Caco-2 (cell line): ENCODE measurements at regions not wholly inside any gene's neighbourhood (a gene's known extent, or its start where the extent isn't known, plus 50 kb on each side); places are given as distances from the start of the nearest gene placed in this dataset.

Experiments
- BruUV-seq: library from RNA; stranded (reverse); fragments of 400-500 nt; replicated peaks from 2 replicates; lab custom pipeline; 2021; lab: Mats Ljungman, UMichigan
- CTCF ChIA-PET: fragments of 300-600 bp; sonication (Branson Sonifier 250); formaldehyde crosslinking; loops from one replicate; lab custom pipeline; 2022; ENCODE audit warnings: antibody characterized with exemption; lab: Charles Lee
- POLR2A ChIA-PET: fragments of 300-600 bp; sonication (Branson Sonifier 250); formaldehyde crosslinking; loops from one replicate; lab custom pipeline; 2022; ENCODE audit warnings: antibody characterized with exemption; lab: Charles Lee
- DNase-seq, 2 experiments: peaks; one replicate each; pipeline versions ENCODE4 v3.0.0 to v3.0.0-alpha.2; 2020 to 2022
- H3K27me3 ChIP-seq: replicated peaks from 2 replicates; pipeline ENCODE4 v1.6.0; 2011; ENCODE audit warnings: low read length; ENCODE audit not compliant: control insufficient read depth, insufficient read depth
- H3K36me3 ChIP-seq: 2 replicates; pipeline ENCODE4 v1.5.1; 2011; ENCODE audit warnings: low read length; ENCODE audit not compliant: control insufficient read depth, insufficient read depth
- H3K4me1 ChIP-seq: fragments of 250-450 bp; sonication (Bioruptor Pico); 2 replicates; pipeline ENCODE4 v1.5.1; 2020; ENCODE audit warnings: mild to moderate bottlenecking
- H3K4me3 ChIP-seq: 2 replicates; pipeline ENCODE4 v1.5.1; 2011; ENCODE audit warnings: low read depth, mild to moderate bottlenecking, control low read depth, low read length
- H3K9me3 ChIP-seq: fragments of 250-450 bp; sonication (Bioruptor Pico); 2 replicates; pipeline ENCODE4 v1.5.1; 2020; ENCODE audit warnings: mild to moderate bottlenecking, moderate library complexity
- H3K27ac Mint-ChIP-seq: one replicate; pipeline ENCODE4 v1.8.0; 2022; ENCODE audit warnings: mixed read lengths; ENCODE audit not compliant: unreplicated experiment
- H3K27me3 Mint-ChIP-seq: one replicate; pipeline ENCODE4 v1.8.0; 2022; ENCODE audit warnings: mixed read lengths; ENCODE audit not compliant: insufficient read depth, unreplicated experiment
- H3K36me3 Mint-ChIP-seq: one replicate; pipeline ENCODE4 v1.8.0; 2022; ENCODE audit warnings: mild to moderate bottlenecking, mixed read lengths; ENCODE audit not compliant: insufficient read depth, unreplicated experiment
- H3K4me1 Mint-ChIP-seq: one replicate; pipeline ENCODE4 v1.8.0; 2022; ENCODE audit warnings: low read depth, mixed read lengths; ENCODE audit not compliant: unreplicated experiment
- H3K4me3 Mint-ChIP-seq: one replicate; pipeline ENCODE4 v1.8.0; 2022; ENCODE audit warnings: mild to moderate bottlenecking, moderate library complexity, mixed read lengths; ENCODE audit not compliant: unreplicated experiment
- H3K9me3 Mint-ChIP-seq: one replicate; pipeline ENCODE4 v1.8.0; 2022; ENCODE audit warnings: mixed read lengths; ENCODE audit not compliant: unreplicated experiment
- intact Hi-C: fragments of 100-400 bp; cut with micrococcal nuclease; formaldehyde crosslinking; loops from one replicate; pipeline ENCODE4 v1.10.0; 2022; ENCODE audit not compliant: unreplicated experiment
- TF ChIP-seq, protein P1 (sequence below), 2 experiments: fragments of 200-600 bp in 1 of 2; IDR thresholded peaks; 1 replicate in 1 of 2; 2 replicates in 1 of 2; pipeline versions ENCODE4 v1.5.1 to v1.8.0; 2011 to 2022; ENCODE audit warnings: antibody characterized with exemption in 1 of 2, control low read depth in 1 of 2, inconsistent platforms in 1 of 2, low read depth in 1 of 2, low read length in 1 of 2, mild to moderate bottlenecking in 1 of 2, moderate library complexity in 1 of 2; ENCODE audit not compliant: insufficient read depth in 1 of 2, severe bottlenecking in 1 of 2, unreplicated experiment in 1 of 2

DNA sequence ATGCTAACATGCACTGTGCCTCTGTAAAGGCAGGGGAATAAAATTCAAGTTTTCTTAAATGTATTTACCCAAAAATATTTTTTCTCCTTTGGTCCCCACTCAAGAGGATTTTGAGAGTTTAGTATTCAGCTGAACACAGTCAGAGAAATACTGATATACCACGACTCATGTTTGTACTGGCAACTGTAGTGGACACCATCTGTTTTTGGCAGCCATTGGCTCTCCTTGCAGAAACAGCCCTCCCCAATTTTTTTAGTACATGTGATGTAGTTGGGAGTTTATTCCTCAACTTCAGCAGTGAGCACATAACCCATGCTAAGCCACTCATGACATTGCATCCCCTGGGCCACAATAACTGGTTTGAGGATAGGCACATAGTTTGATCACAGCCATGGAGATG, 154.8 kb upstream of the POU3F1 start:
- H3K9me3 ChIP-seq = no peaks in the 10 kb centered on the region
- H3K27me3 ChIP-seq = no peaks in the 10 kb centered on the region; the same call in 1 of the 2 replicates
- TF ChIP-seq, protein P1, sequence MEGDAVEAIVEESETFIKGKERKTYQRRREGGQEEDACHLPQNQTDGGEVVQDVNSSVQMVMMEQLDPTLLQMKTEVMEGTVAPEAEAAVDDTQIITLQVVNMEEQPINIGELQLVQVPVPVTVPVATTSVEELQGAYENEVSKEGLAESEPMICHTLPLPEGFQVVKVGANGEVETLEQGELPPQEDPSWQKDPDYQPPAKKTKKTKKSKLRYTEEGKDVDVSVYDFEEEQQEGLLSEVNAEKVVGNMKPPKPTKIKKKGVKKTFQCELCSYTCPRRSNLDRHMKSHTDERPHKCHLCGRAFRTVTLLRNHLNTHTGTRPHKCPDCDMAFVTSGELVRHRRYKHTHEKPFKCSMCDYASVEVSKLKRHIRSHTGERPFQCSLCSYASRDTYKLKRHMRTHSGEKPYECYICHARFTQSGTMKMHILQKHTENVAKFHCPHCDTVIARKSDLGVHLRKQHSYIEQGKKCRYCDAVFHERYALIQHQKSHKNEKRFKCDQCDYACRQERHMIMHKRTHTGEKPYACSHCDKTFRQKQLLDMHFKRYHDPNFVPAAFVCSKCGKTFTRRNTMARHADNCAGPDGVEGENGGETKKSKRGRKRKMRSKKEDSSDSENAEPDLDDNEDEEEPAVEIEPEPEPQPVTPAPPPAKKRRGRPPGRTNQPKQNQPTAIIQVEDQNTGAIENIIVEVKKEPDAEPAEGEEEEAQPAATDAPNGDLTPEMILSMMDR (IDR thresholded peaks at IDR 0.05; ENCODE audit: insufficient read depth in 1 of 2, low read depth in 1 of 2, low read length in 1 of 2, severe bottlenecking in 1 of 2, unreplicated experiment in 1 of 2) = no peak
- no peaks in the 10 kb centered on the region for H3K9me3 Mint-ChIP-seq
- H3K36me3 ChIP-seq = no peaks in the 10 kb centered on the region
- CTCF ChIA-PET = no interaction called here
- H3K4me1 Mint-ChIP-seq = no peaks in the 10 kb centered on the region
- no peak overlapping the region for H3K4me3 Mint-ChIP-seq
- no peaks in the 10 kb centered on the region for H3K4me1 ChIP-seq
- DNase-seq = no peak
- H3K27ac Mint-ChIP-seq = no peak overlapping the region
- intact Hi-C loops = no loop called here
- H3K27me3 Mint-ChIP-seq = no peaks in the 10 kb centered on the region
- H3K4me3 ChIP-seq = no peak overlapping the region
- no TSS peak for BruUV-seq
- POLR2A ChIA-PET = no interaction called here
- no peaks in the 10 kb centered on the region for H3K36me3 Mint-ChIP-seq

DNA sequence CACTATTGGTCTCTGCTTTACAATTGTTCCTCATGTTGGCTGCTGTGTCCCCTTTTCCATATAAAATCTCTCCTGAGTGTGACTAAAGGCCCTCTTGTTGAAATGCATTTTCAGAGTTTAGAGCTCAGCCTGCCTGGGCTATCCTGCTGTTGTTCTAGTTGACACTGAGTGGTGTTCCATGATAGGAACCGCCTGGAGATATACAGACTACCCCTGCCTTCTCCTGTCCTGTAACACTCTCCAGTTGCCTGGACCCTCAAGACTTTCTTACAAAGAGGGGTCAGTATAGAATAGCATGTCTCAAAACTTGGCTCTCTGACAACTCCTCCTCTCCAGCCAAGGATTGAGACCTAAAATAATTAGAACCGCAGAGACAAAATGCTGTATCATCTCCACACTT, 152.0 kb upstream of the POU3F1 start:
- Mint-ChIP-seq H3K4me1 (no peaks in the 10 kb centered on the region), H3K36me3 (no peaks in the 10 kb centered on the region), H3K4me3 (no peak overlapping the region), H3K27ac (no peak overlapping the region), H3K27me3 (peaks cover 3% of the 10 kb centered on the region), H3K9me3 (no peaks in the 10 kb centered on the region)
- H3K27me3 ChIP-seq = no peaks in the 10 kb centered on the region; the same call in 1 of the 2 replicates
- H3K4me3 ChIP-seq = no peak overlapping the region
- intact Hi-C loops = no loop called here
- BruUV-seq = no TSS peak
- H3K9me3 ChIP-seq = no peaks in the 10 kb centered on the region
- no peaks in the 10 kb centered on the region for H3K36me3 ChIP-seq
- H3K4me1 ChIP-seq = no peaks in the 10 kb centered on the region
- POLR2A ChIA-PET = no interaction called here
- no peak for DNase-seq
- TF ChIP-seq, protein P1 (IDR thresholded peaks at IDR 0.05; ENCODE audit: insufficient read depth in 1 of 2, low read depth in 1 of 2, low read length in 1 of 2, severe bottlenecking in 1 of 2, unreplicated experiment in 1 of 2) = no peak
- CTCF ChIA-PET = no interaction called here

DNA sequence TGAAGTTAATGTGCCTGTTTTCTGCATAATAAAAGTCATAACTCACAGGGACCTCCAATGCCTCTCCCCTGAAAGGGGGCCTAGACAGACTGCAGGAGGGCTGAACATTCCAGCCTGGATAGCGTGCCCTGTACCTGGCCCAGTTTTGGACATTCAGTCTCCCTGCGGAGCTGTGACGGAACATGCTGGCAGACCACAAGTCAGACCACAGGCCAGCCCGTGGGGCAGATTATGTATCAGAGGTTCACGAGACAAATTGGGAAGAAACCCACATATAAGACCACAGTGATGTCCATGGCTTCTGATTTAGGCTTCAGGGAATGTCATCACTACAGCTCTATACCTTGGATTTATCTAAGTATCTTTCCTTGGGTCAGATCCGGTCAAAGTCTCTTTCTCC, 151.5 kb upstream of the POU3F1 start:
- TF ChIP-seq, protein P1 (IDR thresholded peaks at IDR 0.05; ENCODE audit: insufficient read depth in 1 of 2, low read depth in 1 of 2, low read length in 1 of 2, severe bottlenecking in 1 of 2, unreplicated experiment in 1 of 2) = no peak
- no peaks in the 10 kb centered on the region for H3K4me1 ChIP-seq
- Mint-ChIP-seq H3K4me1 (no peaks in the 10 kb centered on the region), H3K27me3 (peaks cover 3% of the 10 kb centered on the region), H3K36me3 (no peaks in the 10 kb centered on the region), H3K27ac (no peak overlapping the region), H3K9me3 (no peaks in the 10 kb centered on the region), H3K4me3 (no peak overlapping the region)
- H3K4me3 ChIP-seq = no peak overlapping the region
- intact Hi-C loops = no loop called here
- H3K27me3 ChIP-seq = no peaks in the 10 kb centered on the region; the same call in 1 of the 2 replicates
- no peaks in the 10 kb centered on the region for H3K36me3 ChIP-seq
- ChIA-PET CTCF (no interaction called here), POLR2A (no interaction called here)
- no peak for DNase-seq
- no TSS peak for BruUV-seq
- no peaks in the 10 kb centered on the region for H3K9me3 ChIP-seq
